ENCODE measurements at regions not wholly inside any gene's neighbourhood (a gene's known extent, or its start where the extent isn't known, plus 50 kb on each side); places are given as distances from the start of the nearest gene placed in this dataset.

DNA sequence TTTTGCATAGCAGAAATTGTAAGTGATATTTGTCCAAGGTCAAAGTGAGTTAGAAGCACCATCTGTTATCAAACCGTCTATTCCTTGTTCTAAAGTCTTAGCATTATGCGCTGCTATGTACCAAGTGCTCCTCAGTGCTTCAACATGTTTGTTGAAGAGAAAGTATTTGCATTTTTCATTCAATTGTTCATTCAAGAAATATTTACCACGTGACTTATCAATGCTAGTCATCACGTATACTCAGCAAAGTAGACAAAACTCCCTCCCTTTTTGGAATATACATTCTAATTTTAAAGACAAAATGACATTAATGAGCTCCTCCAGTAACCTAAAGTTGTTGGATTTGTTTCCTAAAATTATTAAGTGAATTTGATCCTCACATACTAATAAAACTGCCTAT lies 388.0 kb upstream of the CDH8 start:
- 84 to 88% methylated on average over 4 of the region's 4 CpGs for WGBS, 2 donors
- TF ChIP-seq, protein P1, sequence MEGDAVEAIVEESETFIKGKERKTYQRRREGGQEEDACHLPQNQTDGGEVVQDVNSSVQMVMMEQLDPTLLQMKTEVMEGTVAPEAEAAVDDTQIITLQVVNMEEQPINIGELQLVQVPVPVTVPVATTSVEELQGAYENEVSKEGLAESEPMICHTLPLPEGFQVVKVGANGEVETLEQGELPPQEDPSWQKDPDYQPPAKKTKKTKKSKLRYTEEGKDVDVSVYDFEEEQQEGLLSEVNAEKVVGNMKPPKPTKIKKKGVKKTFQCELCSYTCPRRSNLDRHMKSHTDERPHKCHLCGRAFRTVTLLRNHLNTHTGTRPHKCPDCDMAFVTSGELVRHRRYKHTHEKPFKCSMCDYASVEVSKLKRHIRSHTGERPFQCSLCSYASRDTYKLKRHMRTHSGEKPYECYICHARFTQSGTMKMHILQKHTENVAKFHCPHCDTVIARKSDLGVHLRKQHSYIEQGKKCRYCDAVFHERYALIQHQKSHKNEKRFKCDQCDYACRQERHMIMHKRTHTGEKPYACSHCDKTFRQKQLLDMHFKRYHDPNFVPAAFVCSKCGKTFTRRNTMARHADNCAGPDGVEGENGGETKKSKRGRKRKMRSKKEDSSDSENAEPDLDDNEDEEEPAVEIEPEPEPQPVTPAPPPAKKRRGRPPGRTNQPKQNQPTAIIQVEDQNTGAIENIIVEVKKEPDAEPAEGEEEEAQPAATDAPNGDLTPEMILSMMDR (IDR thresholded peaks at IDR 0.05), result no peak
- no peak for TF ChIP-seq EP300 (IDR thresholded peaks at IDR 0.05)
- no peak for TF ChIP-seq POLR2AphosphoS5 (IDR thresholded peaks at IDR 0.05)
- TF ChIP-seq POLR2A (IDR thresholded peaks at IDR 0.05), result no peak
- intact Hi-C loops (cut with DNase I), result no loop called here
- DNase-seq, result no peak
- no peaks in the 10 kb centered on the region for H3K36me3 ChIP-seq
- H3K27me3 ChIP-seq, result no peaks in the 10 kb centered on the region
- no peak overlapping the region for H3K4me3 ChIP-seq
- H3K4me1 ChIP-seq, result no peaks in the 10 kb centered on the region
- H3K27ac ChIP-seq, result no peak overlapping the region
- no peaks in the 10 kb centered on the region for H3K9me3 ChIP-seq

DNA sequence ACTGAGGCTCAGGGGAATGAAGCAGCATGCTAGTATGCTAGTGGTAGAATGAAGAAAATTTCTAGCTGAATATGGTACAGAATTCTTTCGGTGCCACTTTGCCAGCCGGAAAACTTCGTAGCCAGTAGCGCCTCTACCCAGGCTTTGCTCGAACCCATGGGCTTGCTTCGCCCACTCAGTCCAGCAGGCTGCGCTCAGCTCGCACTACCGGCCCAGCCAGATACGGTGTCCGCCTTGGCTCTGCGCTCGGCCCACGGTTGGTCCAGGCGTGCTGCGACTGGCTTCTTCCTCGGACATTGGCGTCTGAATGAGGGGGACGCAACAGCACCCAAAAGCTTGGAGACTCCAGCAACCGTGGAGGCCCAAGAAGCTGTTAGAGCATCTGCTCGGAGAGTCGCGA lies 372.5 kb upstream of the CDH8 start:
- Histone ChIP-seq H3K27me3 (no peaks in the 10 kb centered on the region), H3K36me3 (no peaks in the 10 kb centered on the region), H3K27ac (no peak overlapping the region), H3K4me1 (no peaks in the 10 kb centered on the region), H3K9me3 (no peaks in the 10 kb centered on the region), H3K4me3 (no peak overlapping the region)
- intact Hi-C loops (cut with DNase I), result no loop called here
- WGBS, 2 donors, result 67 to 86% methylated on average over 23 of the region's 23 CpGs
- no peak for DNase-seq
- TF ChIP-seq POLR2A (IDR thresholded peaks at IDR 0.05), result no peak
- TF ChIP-seq, protein P1 (IDR thresholded peaks at IDR 0.05), result no peak
- no peak for TF ChIP-seq EP300 (IDR thresholded peaks at IDR 0.05)
- no peak for TF ChIP-seq POLR2AphosphoS5 (IDR thresholded peaks at IDR 0.05)

DNA sequence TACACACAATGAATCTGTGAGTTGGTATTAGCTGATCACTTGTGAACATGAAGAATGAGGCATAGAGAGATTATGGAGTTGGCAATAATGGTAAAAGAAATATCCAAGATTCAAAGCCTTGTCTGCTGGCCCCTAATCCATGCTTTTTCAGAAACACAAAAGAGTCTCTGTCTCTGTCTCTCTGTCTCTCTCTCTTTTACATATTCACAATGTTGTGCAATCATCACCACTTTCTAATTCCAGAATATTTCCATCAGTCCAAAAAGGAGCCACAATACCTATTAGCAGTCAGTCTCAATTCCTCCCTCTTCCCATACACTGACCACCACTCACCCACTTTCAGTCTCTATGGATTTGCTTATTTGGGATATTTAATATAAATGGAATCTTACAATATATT lies 370.1 kb upstream of the CDH8 start:
- intact Hi-C loops (cut with DNase I), result no loop called here
- no peaks in the 10 kb centered on the region for H3K36me3 ChIP-seq
- no peak overlapping the region for H3K4me3 ChIP-seq
- no peaks in the 10 kb centered on the region for H3K9me3 ChIP-seq
- no peak overlapping the region for H3K27ac ChIP-seq
- H3K27me3 ChIP-seq, result no peaks in the 10 kb centered on the region
- TF ChIP-seq EP300 (IDR thresholded peaks at IDR 0.05), result no peak
- TF ChIP-seq, protein P1 (IDR thresholded peaks at IDR 0.05), result no peak
- no peak for TF ChIP-seq POLR2AphosphoS5 (IDR thresholded peaks at IDR 0.05)
- TF ChIP-seq POLR2A (IDR thresholded peaks at IDR 0.05), result no peak
- no peak for DNase-seq
- no peaks in the 10 kb centered on the region for H3K4me1 ChIP-seq

DNA sequence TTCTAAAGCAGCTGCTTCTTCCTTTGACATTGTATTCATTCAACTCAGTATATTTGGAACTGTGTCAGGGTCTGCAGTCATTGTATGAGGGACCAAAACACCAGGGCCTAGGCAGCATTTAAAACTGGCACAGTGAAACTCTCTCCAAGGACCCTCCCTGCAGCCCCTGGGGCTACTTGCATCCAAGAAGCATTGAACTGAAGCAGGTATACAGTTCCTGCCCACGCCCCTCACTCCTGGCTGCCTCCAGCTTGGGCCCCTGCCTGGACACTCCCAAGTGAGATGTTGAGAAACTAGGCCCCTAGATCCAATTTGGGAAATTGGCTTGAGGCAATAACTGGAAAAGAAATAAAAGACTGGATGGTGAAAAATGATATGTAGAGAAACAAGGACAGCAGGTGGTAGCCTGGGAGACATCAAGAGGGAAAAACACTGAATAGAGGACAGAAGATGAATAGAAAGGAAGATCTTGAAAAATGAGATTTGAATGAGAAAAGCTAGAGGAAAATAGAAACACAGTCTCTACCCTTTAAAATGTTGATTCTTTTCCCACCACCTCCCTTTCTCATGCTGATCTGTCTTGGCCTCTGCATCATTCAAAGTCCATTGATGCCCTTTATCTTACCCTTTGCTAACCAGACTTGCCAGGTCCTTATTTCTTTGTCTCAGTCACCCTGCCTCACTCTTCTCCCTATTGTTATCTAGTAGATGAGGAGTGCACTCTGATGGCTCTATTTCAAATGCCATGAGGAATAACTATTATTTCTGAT lies 368.8 kb upstream of the CDH8 start:
- H3K27me3 ChIP-seq, result no peaks in the 10 kb centered on the region
- no peaks in the 10 kb centered on the region for H3K9me3 ChIP-seq
- no peak overlapping the region for H3K4me3 ChIP-seq
- DNase-seq, result no peak
- 22 to 77% methylated on average over 1 of the region's 1 CpG for WGBS, 2 donors
- no peaks in the 10 kb centered on the region for H3K36me3 ChIP-seq
- TF ChIP-seq, protein P1 (IDR thresholded peaks at IDR 0.05), result no peak
- TF ChIP-seq POLR2AphosphoS5 (IDR thresholded peaks at IDR 0.05) (no peak), EP300 (IDR thresholded peaks at IDR 0.05) (no peak), POLR2A (IDR thresholded peaks at IDR 0.05) (no peak)
- no peak overlapping the region for H3K27ac ChIP-seq
- intact Hi-C loops (cut with DNase I), result no loop called here
- H3K4me1 ChIP-seq, result no peaks in the 10 kb centered on the region

DNA sequence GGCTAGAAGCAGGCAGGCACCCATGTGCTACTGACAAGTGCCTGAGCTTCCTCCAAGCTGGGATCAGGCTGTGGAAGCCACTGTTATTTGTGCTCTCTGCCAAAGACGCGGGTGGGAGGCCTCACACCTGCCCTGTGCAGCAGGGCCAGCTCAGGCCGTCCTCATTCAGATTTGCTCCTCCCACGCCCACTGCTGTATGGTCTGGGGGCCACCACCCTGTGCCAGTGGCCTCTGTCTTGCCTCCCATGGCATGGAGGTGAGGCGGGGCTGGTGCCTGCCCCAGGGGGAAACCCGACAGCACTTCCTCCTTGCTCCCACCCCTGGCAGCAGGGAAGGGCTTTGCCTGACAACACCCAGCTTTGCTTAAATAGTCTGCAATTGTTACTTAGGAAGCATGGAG lies 356.5 kb upstream of the CDH8 start:
- Histone ChIP-seq H3K36me3 (no peaks in the 10 kb centered on the region), H3K27ac (no peak overlapping the region), H3K9me3 (no peaks in the 10 kb centered on the region), H3K4me3 (no peak overlapping the region), H3K4me1 (no peaks in the 10 kb centered on the region), H3K27me3 (no peaks in the 10 kb centered on the region)
- DNase-seq, result peak; percentile 58
- intact Hi-C loops (cut with DNase I), result no loop called here
- TF ChIP-seq, protein P1 (IDR thresholded peaks at IDR 0.05), result no peak
- TF ChIP-seq POLR2A (IDR thresholded peaks at IDR 0.05) (no peak), EP300 (IDR thresholded peaks at IDR 0.05) (no peak), POLR2AphosphoS5 (IDR thresholded peaks at IDR 0.05) (no peak)
- WGBS, 2 donors, result 71 to 73% methylated on average over 6 of the region's 6 CpGs
